Bronchial epithelial cell (primary cell): ENCODE measurements at regions not wholly inside any gene's neighbourhood (a gene's known extent, or its start where the extent isn't known, plus 50 kb on each side); places are given as distances from the start of the nearest gene placed in this dataset.

Experiments
- DNase-seq: peaks from one replicate; pipeline ENCODE4 v3.0.0-alpha.2; 2010; ENCODE audit warnings: low read depth
- FAIRE-seq: peaks from 2 replicates; lab custom pipeline; 2011; peaks lifted over from hg19 to GRCh38; lab: Jason Lieb, UNC
- H3K27me3 ChIP-seq: 2 replicates; pipeline ENCODE4 v1.5.1; 2011; ENCODE audit warnings: low read length; ENCODE audit not compliant: control insufficient read depth, insufficient read depth
- H3K36me3 ChIP-seq: 2 replicates; pipeline ENCODE4 v1.5.1; 2011; ENCODE audit warnings: low read length; ENCODE audit not compliant: control insufficient read depth, insufficient read depth
- H3K4me3 ChIP-seq: 2 replicates; pipeline ENCODE4 v1.5.1; 2011; ENCODE audit warnings: mild to moderate bottlenecking, low read depth, low read length, control low read depth
- TF ChIP-seq, protein P1 (sequence below): IDR thresholded peaks from 2 replicates; pipeline ENCODE4 v1.5.1; 2011; ENCODE audit warnings: mild to moderate bottlenecking, moderate library complexity, low read length, control low read depth, inconsistent platforms; ENCODE audit not compliant: insufficient read depth, severe bottlenecking

DNA sequence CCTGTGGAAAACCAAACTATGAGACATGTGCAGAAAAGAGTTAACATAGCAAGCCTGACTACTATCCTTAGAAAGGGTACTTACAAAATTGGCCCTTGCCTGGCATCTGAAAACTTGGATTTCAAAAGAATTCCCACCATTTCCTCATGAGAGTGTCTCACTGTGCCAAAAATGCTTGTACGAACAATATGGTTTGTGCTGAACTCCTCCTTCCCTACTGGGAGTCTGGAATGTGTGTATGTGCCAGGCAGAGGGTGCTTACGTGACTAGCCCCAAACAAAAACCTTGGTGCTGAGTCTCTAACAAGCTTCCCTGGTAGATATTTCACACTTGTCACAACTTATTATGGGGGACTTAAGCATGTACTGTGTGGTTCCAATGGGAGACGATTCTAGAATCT lies 81.7 kb upstream of the GIMD1 start:
- DNase-seq (no peak), FAIRE-seq (no peak)
- Histone ChIP-seq H3K4me3 (no peak overlapping the region), H3K36me3 (no peaks in the 10 kb centered on the region), H3K27me3 (peaks cover 4% of the 10 kb centered on the region)
- TF ChIP-seq, protein P1, sequence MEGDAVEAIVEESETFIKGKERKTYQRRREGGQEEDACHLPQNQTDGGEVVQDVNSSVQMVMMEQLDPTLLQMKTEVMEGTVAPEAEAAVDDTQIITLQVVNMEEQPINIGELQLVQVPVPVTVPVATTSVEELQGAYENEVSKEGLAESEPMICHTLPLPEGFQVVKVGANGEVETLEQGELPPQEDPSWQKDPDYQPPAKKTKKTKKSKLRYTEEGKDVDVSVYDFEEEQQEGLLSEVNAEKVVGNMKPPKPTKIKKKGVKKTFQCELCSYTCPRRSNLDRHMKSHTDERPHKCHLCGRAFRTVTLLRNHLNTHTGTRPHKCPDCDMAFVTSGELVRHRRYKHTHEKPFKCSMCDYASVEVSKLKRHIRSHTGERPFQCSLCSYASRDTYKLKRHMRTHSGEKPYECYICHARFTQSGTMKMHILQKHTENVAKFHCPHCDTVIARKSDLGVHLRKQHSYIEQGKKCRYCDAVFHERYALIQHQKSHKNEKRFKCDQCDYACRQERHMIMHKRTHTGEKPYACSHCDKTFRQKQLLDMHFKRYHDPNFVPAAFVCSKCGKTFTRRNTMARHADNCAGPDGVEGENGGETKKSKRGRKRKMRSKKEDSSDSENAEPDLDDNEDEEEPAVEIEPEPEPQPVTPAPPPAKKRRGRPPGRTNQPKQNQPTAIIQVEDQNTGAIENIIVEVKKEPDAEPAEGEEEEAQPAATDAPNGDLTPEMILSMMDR, result no peak

DNA sequence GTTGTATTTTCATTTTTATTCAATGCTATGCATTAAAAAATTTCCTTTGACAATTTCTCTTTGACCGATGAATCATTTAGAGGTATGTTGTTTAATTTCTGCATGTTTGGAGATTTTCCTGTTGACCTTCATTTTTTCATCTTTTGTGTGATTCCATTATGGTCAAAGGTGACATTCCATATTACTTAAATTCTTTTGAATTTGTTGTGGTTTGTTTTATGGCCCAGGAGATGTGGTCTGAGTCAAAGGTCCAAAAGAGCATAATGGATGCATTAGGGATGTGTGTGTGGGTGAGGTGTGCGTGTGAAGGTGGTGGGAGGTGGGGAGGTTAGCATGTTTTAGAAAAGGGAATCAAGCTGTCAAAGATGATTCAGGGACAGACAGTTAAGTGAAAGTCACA lies 76.0 kb upstream of the GIMD1 start:
- no peak overlapping the region for H3K4me3 ChIP-seq
- no peaks in the 10 kb centered on the region for H3K27me3 ChIP-seq
- FAIRE-seq, result no peak
- no peak for DNase-seq
- TF ChIP-seq, protein P1, result no peak
- no peaks in the 10 kb centered on the region for H3K36me3 ChIP-seq

DNA sequence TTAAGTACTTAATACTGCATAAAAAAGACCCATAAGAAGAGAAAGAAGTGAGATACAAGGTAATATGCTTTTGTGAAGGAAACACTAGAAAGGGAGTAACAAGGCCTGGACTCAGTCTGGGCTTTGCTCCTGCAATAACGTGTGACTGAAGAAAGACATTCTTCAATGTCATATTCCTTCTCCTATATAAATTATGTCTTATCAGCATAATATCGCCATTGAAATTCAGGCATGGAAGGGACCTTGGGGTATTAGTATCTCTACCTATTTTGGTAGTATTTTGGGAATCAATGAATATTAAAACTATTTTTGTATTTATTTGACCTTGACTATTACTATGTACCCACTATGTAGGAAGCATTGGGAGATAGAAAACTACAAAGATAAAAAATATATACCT lies 62.2 kb upstream of the GIMD1 start:
- H3K27me3 ChIP-seq, result no peaks in the 10 kb centered on the region
- TF ChIP-seq, protein P1, result no peak
- DNase-seq (no peak), FAIRE-seq (no peak)
- H3K36me3 ChIP-seq, result no peaks in the 10 kb centered on the region
- no peak overlapping the region for H3K4me3 ChIP-seq

DNA sequence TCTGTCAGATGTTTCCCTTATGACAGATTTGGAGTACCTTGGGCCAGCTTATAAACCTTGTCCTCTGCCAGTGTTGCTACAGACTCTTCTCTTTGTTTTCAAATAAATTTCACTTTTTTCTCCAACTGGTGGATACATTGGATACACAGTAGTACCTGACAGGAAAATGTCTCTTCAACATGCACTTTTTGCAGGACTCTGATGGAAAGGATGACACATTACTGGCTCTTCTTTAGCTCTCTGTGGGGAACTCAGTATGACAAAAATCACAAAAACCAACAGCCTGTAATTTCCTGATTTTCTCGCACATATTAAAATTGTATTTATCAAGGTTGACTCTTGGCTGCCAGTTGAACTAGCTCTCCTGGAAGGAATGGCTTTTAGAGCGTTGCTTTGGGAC lies 61.3 kb upstream of the GIMD1 start:
- FAIRE-seq (no peak), DNase-seq (no peak)
- no peaks in the 10 kb centered on the region for H3K27me3 ChIP-seq
- H3K4me3 ChIP-seq, result no peak overlapping the region
- TF ChIP-seq, protein P1, result no peak
- no peaks in the 10 kb centered on the region for H3K36me3 ChIP-seq

DNA sequence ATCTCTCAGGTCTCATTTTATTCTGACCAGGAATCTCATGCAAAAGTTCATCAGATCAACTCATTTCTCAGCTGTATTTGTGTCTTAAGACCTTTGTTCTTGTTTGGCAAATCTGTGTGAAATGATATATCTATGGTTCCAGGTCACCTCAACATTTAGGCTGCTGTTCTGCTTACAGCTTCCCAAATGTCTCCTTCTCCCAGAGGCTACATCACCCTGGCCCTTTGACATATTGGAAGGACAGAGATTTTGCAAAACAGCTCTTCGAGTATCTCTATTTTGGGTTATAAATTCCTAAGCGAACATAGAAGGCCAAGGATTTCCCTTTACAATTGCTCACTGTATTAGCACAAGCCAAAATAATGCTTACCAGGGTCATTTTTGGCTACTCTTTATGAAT lies 57.5 kb upstream of the GIMD1 start:
- TF ChIP-seq, protein P1, result no peak
- H3K4me3 ChIP-seq, result no peak overlapping the region
- H3K36me3 ChIP-seq, result no peaks in the 10 kb centered on the region
- FAIRE-seq (no peak), DNase-seq (no peak)
- no peaks in the 10 kb centered on the region for H3K27me3 ChIP-seq

DNA sequence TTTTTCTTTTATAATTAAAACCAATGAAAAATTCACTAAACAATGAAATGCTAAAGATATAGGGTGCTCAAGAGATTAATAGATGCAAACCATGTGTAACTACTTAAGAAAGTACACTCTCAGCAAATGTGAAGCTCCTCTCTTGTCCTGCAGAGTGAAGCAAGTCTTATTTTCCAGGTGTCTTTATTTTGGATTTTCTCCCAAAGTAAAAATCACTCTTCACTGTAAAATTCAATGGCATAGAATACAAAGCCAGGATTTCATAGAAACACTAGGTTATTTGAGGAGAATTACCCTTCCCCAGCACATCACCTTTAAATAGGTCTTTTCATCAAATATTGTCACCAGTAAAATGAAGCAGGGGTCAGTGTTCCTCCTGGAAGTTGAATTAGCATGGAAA lies 57.0 kb upstream of the GIMD1 start:
- TF ChIP-seq, protein P1, result no peak
- FAIRE-seq, result no peak
- Histone ChIP-seq H3K36me3 (no peaks in the 10 kb centered on the region), H3K27me3 (no peaks in the 10 kb centered on the region), H3K4me3 (no peak overlapping the region)
- DNase-seq, result no peak
